HG03378 (cell line): ENCODE measurements at regions not wholly inside any gene's neighbourhood (a gene's known extent, or its start where the extent isn't known, plus 50 kb on each side); places are given as distances from the start of the nearest gene placed in this dataset.
"Not testable (repeated sequence)": the region's sequence is repeated elsewhere in the genome, so short reads cannot be mapped to it uniquely, and the experiment has no call there.

ENCODE experiments used
- ATAC-seq: cut with Tn5 transposase; IDR thresholded peaks from one replicate; pipeline ENCODE4 v1.9.1; 2021; ENCODE audit warnings: mild to moderate bottlenecking, moderate library complexity; ENCODE audit not compliant: unreplicated experiment

DNA sequence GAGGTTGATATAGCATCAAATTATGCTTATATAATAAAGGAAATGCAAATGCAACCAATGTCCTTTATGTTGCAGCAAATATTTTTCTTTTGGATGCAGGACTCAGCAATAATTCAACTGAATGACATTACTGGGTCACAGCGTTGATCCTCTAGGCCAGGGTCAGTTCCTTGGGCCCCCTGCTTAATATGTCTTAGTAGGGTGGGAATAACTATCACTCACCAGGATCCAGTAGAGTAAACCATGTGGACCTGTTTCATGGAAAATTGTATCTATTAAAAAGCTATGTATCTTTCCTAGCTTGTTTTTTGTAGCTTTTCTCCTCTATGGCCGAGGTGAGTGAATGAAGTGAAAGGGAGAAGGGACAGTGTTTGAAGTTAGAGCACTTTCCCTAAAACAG is 161.5 kb upstream of the SSTR1 start:
- no peak for ATAC-seq

DNA sequence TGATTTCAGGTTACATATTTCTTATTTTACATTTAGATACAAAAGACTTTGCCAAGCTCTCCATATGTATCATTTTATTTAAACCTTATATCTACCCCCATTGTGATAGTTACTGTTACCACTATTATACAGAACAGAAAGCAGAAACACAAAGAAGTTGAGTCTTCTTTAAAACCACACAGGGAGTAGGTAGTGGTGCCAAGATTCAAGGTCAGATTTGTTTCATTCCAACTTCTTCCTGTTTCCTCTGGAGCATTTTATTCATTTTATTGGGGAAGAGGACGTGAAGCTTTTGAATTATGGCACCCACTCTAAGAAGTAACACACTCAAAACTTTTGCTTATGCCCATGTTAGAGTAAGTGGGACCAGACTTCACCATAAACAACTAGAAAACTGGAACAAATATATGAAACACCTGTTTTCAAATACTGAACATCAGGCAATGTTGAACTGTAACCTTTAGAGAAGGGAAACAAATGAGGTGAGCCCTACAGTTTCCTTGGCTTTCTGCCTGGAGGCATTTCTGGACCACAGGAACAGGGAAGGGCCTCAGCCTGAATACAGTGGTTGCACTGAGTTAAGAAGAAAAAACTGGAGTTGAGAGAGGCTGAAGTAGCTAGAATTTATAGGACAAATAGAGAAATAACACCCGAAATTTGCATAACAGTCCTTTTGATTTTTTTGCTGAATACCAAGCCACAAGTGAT is 160.4 kb upstream of the SSTR1 start:
- no peak for ATAC-seq

DNA sequence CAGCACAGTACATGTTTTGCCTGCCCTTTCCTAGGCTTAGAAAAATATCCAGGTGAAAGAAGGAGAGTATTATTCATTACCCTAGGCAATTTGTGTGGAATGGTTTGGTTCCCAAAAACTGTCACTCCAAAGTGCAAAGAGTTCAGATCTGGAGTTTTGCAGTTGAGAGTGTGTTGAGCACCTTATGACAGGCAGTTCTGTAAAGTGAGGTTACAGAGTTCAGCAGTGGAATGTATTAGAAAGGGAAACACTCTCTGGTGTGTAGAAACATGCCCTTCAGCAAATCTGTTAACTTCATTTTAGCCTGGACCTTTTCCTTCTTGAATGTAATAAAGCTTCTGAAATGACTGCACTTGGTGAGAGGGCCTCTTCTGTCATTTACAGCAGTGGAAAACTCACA is 154.0 kb upstream of the SSTR1 start:
- no peak for ATAC-seq

DNA sequence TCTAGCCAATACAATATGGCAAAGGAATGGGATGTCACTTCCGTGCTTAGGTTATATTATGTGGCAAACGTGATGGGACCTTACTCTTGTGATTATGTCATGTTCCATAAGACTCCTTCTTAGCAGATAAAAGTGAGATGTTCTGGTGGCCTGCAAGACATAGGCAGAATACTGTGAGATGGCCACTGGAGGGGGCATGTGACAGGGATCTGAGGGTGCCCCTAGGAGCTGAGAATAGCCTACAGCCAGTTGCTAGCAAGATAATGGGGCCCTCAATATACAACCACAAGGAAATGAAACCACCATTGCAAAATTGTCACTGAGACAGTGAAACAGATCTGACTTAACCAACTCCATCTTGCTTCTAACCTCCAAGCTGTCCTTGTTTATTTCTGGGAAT is 151.4 kb upstream of the SSTR1 start:
- no peak for ATAC-seq

DNA sequence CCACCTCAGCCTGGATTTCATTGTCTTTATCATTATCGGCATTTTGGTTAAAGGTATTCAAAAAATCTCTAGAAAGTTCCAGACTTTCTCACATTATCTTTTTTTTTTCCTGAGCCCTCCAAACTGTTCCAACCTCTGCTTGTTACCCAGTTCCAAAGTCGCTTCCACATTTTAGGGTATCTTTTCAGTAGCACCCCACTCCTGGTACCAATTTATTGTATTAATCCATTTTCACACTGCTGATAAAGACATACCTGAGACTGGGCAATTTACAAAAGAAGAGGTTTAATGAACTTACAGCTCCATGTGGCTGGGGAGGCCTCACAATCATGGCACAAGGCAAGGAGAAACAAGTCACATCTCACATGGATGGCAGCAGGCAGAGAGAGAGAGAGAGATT is 145.5 kb upstream of the SSTR1 start:
- not testable (repeated sequence) for ATAC-seq

DNA sequence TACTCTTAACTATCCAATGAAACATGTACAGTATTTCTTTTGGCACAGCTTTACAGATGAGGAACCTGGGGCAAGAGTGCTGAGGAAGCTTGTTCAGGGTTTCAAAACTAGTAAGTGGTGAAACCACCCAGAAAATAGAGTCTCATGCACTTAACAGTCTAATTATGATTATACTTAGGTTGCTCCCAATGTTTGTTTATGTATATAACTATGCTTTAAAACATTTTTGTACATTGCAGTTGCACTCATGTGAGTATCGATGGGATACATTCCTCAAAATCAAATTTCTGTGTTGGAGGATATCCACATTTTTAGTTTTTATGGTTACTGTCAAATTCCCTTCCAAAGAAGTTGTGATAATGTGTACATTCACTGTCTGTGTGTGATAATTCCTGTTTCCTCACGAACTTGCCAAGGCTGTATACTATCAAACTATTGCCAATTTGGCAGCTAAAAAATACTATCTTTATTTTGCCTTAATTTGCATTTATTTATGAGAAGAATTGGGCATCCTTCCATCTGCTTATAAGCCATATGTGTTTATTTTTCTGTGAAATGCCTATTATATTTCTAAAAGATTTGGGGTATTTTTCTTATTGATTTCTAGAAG is 143.9 kb upstream of the SSTR1 start:
- no peak for ATAC-seq

DNA sequence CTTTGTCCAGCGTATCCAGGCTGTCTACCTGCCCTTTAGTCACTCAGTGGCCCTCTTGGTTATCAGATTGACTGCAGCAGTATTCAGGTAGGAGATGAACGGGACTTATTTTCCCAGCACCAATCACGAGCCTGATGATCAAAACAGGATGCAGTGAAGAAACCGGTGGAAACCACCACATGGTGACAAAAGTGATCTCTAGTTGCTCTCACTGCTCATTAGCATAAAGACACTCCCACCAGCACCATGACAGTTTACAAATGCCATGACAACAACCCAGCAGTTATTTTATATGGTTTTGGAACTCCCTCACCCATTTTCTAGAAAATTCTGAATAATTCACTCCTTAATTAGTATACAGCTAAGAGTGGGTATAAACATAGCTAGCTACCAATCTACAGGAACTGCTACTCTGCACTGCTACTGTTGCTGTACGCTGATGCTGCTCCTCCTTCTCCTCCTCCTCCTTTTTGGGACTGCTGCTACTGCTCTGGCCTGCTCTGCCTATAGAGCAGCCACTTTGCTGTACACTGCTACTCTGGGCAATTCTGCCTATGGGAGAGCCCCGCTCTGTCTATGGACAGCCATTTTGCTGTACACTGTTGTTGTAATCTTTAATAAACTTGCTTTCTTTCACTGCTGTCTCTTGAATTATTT is 142.5 kb upstream of the SSTR1 start:
- ATAC-seq: no peak

DNA sequence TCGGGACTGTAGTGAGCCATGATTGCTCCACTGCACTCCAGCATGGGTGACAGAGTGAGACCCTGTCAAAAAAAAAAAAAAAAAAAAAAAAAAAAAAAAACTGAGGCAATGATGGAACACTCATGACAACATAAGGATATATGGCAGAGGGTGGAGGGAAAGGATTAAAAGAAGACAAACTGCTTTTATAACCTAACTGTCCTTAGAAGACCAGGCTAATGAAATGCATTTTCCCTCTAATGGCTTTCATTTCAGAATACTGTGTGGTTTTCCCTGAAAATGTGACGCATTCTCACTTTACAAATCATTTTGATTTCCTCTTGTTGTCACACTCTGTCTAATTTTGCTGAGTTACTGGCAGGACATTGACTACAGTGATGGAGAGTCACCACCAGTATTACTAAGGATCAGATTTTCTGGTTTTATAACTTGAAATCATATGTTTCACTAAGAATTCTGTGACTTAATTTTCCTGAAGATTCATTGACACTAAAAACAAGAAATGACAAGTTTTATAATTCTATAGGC is 137.6 kb upstream of the SSTR1 start:
- ATAC-seq: no peak

DNA sequence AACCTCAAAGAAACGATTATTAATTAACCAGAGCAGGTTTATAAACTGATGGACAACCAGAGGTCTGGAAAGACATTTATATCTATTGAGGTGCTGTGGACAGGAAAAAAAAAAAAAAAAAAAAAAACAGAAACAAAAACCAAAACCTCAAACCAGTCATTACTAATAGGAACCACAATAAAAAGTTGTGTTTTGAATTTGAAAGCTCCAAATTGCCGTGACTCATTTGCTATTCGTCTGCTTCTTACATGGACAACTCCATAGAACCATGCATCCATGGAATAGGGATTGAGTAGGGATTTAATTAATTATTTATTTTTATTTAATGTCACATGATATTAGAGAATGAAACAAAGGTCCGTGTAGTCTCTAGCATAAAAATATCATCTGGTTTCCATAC is 134.1 kb upstream of the SSTR1 start:
- no peak for ATAC-seq

DNA sequence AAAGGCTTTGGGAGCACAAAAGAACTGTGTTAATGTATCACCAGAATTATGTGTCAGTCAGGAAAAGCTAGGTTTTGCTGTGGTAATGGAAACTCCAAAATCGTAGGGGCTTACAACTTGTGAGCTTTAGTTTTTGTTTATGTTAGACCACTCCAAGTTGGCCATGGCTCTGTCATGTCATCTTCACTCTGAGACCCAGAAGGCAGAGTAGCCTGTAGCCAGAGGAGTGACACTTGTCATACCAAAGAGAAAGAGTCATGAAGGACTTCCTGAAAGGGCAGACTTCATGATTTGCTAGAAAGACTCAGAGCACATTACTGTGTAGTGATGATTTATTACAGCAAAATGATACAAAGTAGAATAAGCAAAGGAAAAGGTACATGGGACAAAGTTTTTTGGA is 133.6 kb upstream of the SSTR1 start:
- no peak for ATAC-seq

DNA sequence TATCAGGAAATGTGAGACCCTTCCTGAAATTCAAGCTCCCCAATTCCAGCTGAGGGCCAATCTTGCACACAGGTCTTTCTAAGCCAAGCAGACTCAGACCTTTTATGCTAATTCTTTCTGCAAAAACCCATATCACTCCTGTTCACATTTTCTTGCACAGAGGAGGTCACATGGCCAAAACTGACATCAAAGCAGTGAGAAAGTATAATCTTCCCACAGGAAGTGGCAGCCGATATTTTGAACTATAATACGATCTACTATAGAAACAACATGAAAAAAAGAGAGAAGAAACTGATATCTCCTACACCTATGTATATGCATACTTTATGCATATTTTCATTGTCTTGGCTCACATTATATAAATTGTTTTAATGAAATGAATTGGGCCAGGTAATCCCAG is 132.9 kb upstream of the SSTR1 start:
- no peak for ATAC-seq

DNA sequence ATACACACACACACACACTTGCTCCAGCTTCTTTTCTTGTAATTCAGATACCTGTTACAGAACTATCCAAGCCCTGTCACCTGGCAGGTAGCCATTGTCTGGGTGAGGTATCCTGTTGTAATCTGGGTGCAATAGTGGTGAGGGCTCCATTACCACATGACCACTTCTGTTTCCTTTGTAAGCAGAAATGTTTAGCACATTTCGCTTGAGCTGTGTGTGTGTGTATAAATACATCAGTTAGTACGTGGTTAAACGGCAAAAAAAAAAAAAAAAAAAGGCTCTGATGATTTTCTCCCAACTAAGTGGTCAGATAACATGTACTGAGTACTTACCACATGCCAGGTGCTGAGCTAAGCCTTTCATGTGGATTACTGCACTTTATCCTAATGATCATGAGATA is 129.3 kb upstream of the SSTR1 start:
- ATAC-seq: no peak

DNA sequence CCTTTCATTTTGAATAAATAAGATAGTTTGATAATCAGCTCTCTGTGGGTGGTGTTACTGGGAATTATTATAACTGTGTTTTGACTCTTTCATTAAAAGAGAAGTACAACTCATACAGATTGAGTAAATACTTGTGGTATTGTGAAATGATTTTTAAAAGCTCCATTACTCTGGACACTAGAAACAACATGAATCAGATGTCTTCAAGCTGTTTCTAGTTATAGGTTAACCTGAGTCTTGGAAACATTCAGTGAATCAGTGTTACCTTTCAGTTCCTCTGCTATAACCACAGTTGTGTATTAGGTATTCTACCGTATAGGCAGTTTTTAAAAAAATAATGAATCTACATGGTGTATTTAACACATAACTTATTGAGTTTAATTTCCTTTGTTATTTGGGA is 128.4 kb upstream of the SSTR1 start:
- peak; percentile 93 for ATAC-seq

DNA sequence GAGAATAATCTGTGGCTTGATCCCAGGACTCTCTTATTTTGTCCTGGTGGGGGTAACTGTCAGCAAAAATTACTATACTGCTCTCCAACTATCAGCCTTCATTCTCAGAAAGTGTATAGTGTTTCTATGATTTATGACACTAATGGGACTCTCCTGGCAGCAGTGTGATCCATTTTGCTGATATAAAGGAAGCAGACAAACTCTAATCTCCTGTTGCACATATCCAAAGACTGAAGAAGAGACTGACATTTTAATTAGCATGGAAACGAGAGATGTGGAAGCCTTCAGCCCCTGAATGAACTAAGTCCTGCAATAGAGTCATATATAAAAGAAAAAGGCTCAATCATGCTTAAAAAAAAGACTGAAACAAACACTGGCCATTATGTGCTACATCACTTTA is 127.8 kb upstream of the SSTR1 start:
- no peak for ATAC-seq

DNA sequence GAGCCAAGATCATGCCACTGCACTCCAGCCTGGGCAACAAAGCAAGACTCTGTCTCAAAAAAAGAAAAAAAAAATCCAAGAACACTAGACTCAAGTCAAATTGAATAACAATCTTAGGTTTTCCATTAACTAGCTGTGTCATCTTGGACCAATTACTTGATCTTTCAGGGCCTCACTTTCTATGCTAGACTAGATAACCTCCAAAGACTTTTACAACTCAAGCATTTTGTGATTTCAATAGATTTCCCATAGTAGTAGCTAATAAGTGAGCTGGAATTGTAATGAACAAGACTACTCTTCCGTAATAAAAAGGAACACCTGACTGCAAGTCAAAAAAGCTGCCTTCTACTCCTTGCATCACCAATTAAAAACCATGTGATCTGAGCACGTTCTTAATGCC is 127.0 kb upstream of the SSTR1 start:
- ATAC-seq: no peak

DNA sequence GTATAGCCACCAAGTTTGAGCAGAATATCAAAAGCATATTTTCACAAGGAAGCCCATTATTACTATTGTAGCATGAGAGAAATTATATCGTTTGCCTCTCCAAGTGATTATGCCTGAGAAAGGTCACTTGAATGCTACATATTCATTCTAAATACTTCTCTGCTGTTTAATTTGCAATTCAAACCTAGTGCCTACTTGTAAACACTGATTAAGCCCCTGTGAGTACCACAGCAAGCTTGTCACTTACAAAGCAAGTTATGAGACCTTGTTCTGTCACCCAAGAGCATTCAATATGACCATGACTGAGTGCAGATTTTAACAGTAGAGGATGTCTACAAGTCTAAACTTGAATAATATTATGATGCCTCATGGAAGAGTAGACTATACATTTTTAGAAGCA is 124.7 kb upstream of the SSTR1 start:
- no peak for ATAC-seq

DNA sequence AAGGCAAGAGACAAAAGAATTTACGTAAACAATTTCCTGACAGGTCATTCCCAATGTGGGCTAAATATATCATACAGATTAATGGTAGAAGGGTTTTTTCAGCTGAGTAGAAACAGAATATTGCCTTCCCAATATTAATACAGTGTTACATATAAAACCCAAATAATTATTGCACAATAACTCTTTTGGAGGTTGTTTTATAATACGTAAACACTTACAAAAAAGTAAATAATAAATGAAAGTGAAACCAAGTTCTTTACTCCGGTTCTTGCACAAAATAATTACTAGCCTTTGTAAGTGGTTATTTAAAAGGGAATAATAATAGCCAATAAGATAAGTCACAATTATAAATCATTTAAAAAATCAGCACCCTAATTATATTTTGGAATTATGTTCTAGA is 118.6 kb upstream of the SSTR1 start:
- ATAC-seq: no peak

DNA sequence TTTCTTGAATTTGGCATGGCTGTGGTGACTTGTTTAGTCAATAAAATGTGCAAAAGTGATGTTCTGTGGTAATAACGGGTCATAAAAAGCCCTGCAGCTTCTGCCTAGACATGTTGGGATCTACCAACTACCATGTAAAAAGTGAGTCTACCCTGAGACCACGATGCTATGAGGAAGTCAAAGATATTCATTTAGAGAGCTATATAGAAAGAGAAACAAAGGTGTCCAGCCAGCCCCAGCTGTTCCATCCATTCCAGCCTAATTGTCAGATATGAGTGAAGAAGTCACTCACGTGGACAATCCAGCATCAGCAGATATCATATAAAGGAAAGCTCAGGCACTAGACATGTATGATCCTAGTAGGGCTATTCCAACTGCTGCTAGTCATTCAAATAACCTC is 117.2 kb upstream of the SSTR1 start:
- no peak for ATAC-seq

DNA sequence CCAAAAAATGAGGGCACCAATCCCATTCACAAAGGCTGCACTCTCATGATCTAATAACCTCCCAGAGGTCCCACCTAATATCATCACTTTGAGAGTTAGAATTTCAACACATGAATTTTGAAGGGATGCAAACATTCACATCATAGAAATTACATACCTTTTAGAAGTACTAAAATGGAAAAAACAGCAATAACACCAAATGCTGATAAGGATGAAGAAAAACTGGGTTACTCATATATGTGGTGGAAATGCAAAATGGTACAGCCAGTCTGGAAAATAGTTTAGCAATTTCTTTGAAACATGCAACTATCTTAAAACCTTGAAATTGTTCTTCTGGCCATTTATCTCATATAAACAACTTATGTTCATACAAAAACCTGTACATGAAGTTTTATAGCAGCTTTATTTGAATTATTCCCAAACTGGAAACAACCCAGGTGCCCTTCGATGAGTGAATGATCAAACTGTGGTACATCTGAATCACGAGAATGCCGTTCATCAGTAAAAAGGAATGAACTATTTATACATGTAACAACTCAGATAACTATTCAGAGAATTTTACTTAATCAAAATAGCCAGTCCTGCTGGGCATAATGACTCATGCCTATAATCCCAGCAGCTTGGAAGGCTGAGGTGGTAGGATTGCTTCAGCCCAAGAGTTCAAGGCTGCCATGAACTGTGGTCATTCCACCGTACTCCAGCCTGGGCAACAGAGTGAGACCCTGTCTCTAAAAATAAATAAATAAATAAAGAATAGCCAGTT is 109.4 kb upstream of the SSTR1 start:
- ATAC-seq: no peak

DNA sequence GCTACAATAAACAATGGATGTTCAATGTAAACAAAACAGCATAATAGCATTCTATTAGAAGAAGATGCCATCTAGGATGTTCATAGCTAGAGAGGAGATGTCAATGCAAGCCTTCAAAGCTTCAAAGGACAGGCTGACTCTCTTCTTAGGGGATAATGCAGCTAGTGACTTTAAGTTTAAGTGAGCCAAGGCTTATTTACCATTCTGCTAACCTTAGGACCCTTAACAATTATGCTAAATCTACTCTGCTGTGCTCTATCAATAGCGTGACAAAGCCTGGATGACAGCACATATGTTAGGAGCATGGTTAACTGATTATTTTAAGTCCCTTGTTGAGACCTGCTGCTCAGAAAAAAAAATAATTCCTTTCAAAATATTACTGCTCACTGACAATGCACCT is 106.0 kb upstream of the SSTR1 start:
- no peak for ATAC-seq

DNA sequence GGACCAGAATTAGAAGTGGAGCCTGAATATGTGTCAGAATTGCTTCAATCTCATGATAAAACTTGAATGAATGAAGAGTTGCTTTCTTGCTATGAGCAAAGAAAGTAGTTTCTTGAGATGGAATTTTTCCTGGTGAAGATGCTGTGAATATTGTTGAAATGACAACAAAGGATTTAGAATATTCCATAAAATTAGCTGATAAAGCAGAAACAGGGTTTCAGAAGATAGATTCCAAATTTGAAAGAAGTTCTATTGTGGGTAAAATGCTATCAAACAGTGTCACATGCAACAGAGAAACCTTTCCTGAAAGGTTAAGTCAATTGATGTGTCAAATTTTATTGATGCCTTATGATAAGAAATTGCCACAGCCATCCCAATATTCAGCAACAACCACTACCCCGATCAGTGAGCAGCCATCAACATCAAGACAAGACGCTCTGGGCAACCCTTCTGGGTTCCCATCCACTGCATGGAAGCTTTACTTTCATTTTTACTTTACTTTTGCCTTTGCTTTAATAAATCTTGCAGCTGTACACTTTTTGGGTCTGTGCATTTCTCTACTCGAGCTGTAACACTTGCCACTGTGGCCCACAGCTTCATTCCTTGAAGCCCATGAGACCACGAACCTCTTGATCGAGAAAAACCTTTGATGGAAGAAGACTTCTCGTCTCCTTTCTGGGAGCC is 104.0 kb upstream of the SSTR1 start:
- no peak for ATAC-seq
